ENCODE measurements at regions not wholly inside any gene's neighbourhood (a gene's known extent, or its start where the extent isn't known, plus 50 kb on each side); places are given as distances from the start of the nearest gene placed in this dataset.

GRCh38 chr15:81966631-81967030, 79.2 kb downstream of the MEX3B start:
- Histone ChIP-seq H3K27ac (no peak overlapping the region), H3K36me3 (no peaks in the 10 kb centered on the region), H3K27me3 (no peaks in the 10 kb centered on the region), H3K9me3 (ENCODE audit: low read depth) (no peaks in the 10 kb centered on the region), H3K4me1 (ENCODE audit: low read depth) (no peaks in the 10 kb centered on the region), H3K4me3 (no peak overlapping the region)
- DNase-seq (ENCODE audit: low read depth in 1 of 2, low spot score in 1 of 2), result no peak
- TF ChIP-seq CTCF (IDR thresholded peaks at IDR 0.05; ENCODE audit: low read depth, low read length), result no peak

GRCh38 chr15:81962482-81962881, 83.3 kb downstream of the MEX3B start:
- no peak overlapping the region for H3K27ac ChIP-seq
- TF ChIP-seq CTCF (IDR thresholded peaks at IDR 0.05; ENCODE audit: low read depth, low read length), result no peak

GRCh38 chr15:81959196-81959595, 86.6 kb downstream of the MEX3B start:
- H3K27me3 ChIP-seq, result no peaks in the 10 kb centered on the region
- H3K27ac ChIP-seq, result no peak overlapping the region
- H3K4me1 ChIP-seq (ENCODE audit: low read depth), result peaks cover 23% of the 10 kb centered on the region
- H3K36me3 ChIP-seq, result no peaks in the 10 kb centered on the region
- TF ChIP-seq CTCF (IDR thresholded peaks at IDR 0.05; ENCODE audit: low read depth, low read length), result no peak
- no peak for DNase-seq (ENCODE audit: low read depth in 1 of 2, low spot score in 1 of 2)
- H3K4me3 ChIP-seq, result no peak overlapping the region
- no peaks in the 10 kb centered on the region for H3K9me3 ChIP-seq (ENCODE audit: low read depth)

More at GRCh38 chr15:81962482-81962881, 83.3 kb downstream of the MEX3B start:
- Histone ChIP-seq H3K4me1 (ENCODE audit: low read depth) (peaks cover 10% of the 10 kb centered on the region), H3K36me3 (no peaks in the 10 kb centered on the region), H3K9me3 (ENCODE audit: low read depth) (no peaks in the 10 kb centered on the region), H3K4me3 (no peak overlapping the region), H3K27me3 (no peaks in the 10 kb centered on the region)
- DNase-seq (ENCODE audit: low read depth in 1 of 2, low spot score in 1 of 2), result no peak

- TF ChIP-seq CTCF (IDR thresholded peaks at IDR 0.05; ENCODE audit: low read depth, low read length), result no peak
- peaks cover 23% of the 10 kb centered on the region for H3K4me1 ChIP-seq (ENCODE audit: low read depth)
- no peaks in the 10 kb centered on the region for H3K27me3 ChIP-seq
- DNase-seq (ENCODE audit: low read depth in 1 of 2, low spot score in 1 of 2), result peak in 1 of 2 donors; percentile 5
- no peaks in the 10 kb centered on the region for H3K36me3 ChIP-seq
- H3K4me3 ChIP-seq, result no peak overlapping the region
- no peaks in the 10 kb centered on the region for H3K9me3 ChIP-seq (ENCODE audit: low read depth)
- no peak overlapping the region for H3K27ac ChIP-seq
These were observed 88.1 kb downstream of the MEX3B start for GRCh38 chr15:81957698-81958097.

GRCh38 chr15:81955382-81956062, 90.3 kb downstream of the MEX3B start:
- TF ChIP-seq CTCF (IDR thresholded peaks at IDR 0.05; ENCODE audit: low read depth, low read length), result no peak
- peak in 1 of 2 donors; percentile 2 for DNase-seq (ENCODE audit: low read depth in 1 of 2, low spot score in 1 of 2)
- Histone ChIP-seq H3K9me3 (ENCODE audit: low read depth) (no peaks in the 10 kb centered on the region), H3K27me3 (no peaks in the 10 kb centered on the region), H3K4me3 (no peak overlapping the region), H3K27ac (no peak overlapping the region), H3K36me3 (no peaks in the 10 kb centered on the region), H3K4me1 (ENCODE audit: low read depth) (peaks cover 31% of the 10 kb centered on the region)

Data from cardiac muscle cell (in vitro differentiated cells and primary cell).